WTC11 (cell line): ENCODE measurements at regions not wholly inside any gene's neighbourhood (a gene's known extent, or its start where the extent isn't known, plus 50 kb on each side); places are given as distances from the start of the nearest gene placed in this dataset.
"Not testable (repeated sequence)": the region's sequence is repeated elsewhere in the genome, so short reads cannot be mapped to it uniquely, and the experiment has no call there.

ENCODE experiments used
- ATAC-seq: fragments of 200-7000 bp; cut with Tn5 transposase; 2 replicates; pipeline ENCODE4 v1.10.0; 2021; ENCODE audit warnings: mild to moderate bottlenecking, moderate library complexity
- CTCF ChIA-PET: fragments of 300-600 bp; sonication (Branson Sonifier 250); formaldehyde crosslinking; loops from one replicate; lab custom pipeline; 2021; ENCODE audit warnings: antibody characterized with exemption; lab: Charles Lee
- POLR2A ChIA-PET: fragments of 350-600 bp; sonication (Branson Sonifier 250); formaldehyde crosslinking; loops from one replicate; lab custom pipeline; 2021; ENCODE audit warnings: antibody characterized with exemption; lab: Charles Lee
- DNase-seq: peaks from one replicate; pipeline ENCODE4 v3.0.0; 2021; ENCODE audit warnings: low spot score
- H3K27ac Mint-ChIP-seq: 2 replicates; pipeline ENCODE4 v1.8.0; 2021; ENCODE audit warnings: mixed read lengths
- H3K27me3 Mint-ChIP-seq: 2 replicates; pipeline ENCODE4 v1.8.0; 2021; ENCODE audit warnings: low read depth, mild to moderate bottlenecking, moderate library complexity, mixed read lengths
- H3K36me3 Mint-ChIP-seq: 2 replicates; pipeline ENCODE4 v1.8.0; 2021; ENCODE audit warnings: mixed read lengths
- H3K4me1 Mint-ChIP-seq: 2 replicates; pipeline ENCODE4 v1.8.0; 2022; ENCODE audit warnings: mixed read lengths
- H3K4me3 Mint-ChIP-seq: 2 replicates; pipeline ENCODE4 v1.8.0; 2021; ENCODE audit warnings: mild to moderate bottlenecking, moderate library complexity, mixed read lengths
- H3K9me3 Mint-ChIP-seq: 2 replicates; pipeline ENCODE4 v1.8.0; 2021; ENCODE audit warnings: mixed read lengths
- AFF4 ChIP-seq: sonication (generic); formaldehyde crosslinking; IDR thresholded peaks from 2 replicates; pipeline ENCODE4 v1.8.1; 2023; ENCODE audit warnings: mild to moderate bottlenecking, missing genetic modification reagents, borderline replicate concordance
- HMGXB4 ChIP-seq: sonication (generic); formaldehyde crosslinking; IDR thresholded peaks from 2 replicates; pipeline ENCODE4 v1.8.1; 2023; ENCODE audit warnings: mild to moderate bottlenecking, moderate library complexity, missing genetic modification reagents
- IRF2 ChIP-seq: sonication (generic); formaldehyde crosslinking; IDR thresholded peaks from 2 replicates; pipeline ENCODE4 v1.8.0; 2022; ENCODE audit warnings: low read depth, missing genetic modification reagents, borderline replicate concordance
- PRDM15 ChIP-seq: sonication (generic); formaldehyde crosslinking; IDR thresholded peaks from 2 replicates; pipeline ENCODE4 v1.8.0; 2022; ENCODE audit warnings: missing genetic modification reagents
- PRRX2 ChIP-seq: fragments of 250-450 bp; sonication (Bioruptor Pico); IDR thresholded peaks from 2 replicates; pipeline ENCODE4 v1.8.0; 2021; ENCODE audit warnings: mild to moderate bottlenecking
- RELA ChIP-seq: sonication (generic); formaldehyde crosslinking; IDR thresholded peaks from 2 replicates; pipeline ENCODE4 v1.8.1; 2022; ENCODE audit warnings: missing genetic modification reagents, mild to moderate bottlenecking, borderline replicate concordance
- SMAD4 ChIP-seq: sonication (generic); formaldehyde crosslinking; IDR thresholded peaks from 2 replicates; pipeline ENCODE4 v1.8.0; 2022; ENCODE audit warnings: mild to moderate bottlenecking, missing genetic modification reagents
- TCF7 ChIP-seq: sonication (generic); formaldehyde crosslinking; IDR thresholded peaks from 2 replicates; pipeline ENCODE4 v1.8.0; 2022; ENCODE audit warnings: mild to moderate bottlenecking, low read depth, missing genetic modification reagents, moderate library complexity
- TP53 ChIP-seq: sonication (generic); formaldehyde crosslinking; IDR thresholded peaks from 2 replicates; pipeline ENCODE4 v1.8.1; 2023; ENCODE audit warnings: mild to moderate bottlenecking, missing genetic modification reagents
- ZBTB21 ChIP-seq: sonication (generic); formaldehyde crosslinking; IDR thresholded peaks from 2 replicates; pipeline ENCODE4 v1.8.1; 2023; ENCODE audit warnings: mild to moderate bottlenecking, missing genetic modification reagents, borderline replicate concordance
- ZMAT4 ChIP-seq: fragments of 250-450 bp; sonication (Bioruptor Pico); IDR thresholded peaks from 2 replicates; pipeline ENCODE4 v1.9.0; 2021; ENCODE audit warnings: mild to moderate bottlenecking
- ZNF138 ChIP-seq: sonication (generic); formaldehyde crosslinking; conservative IDR thresholded peaks from 2 replicates; pipeline ENCODE4 v1.8.1; 2022; ENCODE audit warnings: mild to moderate bottlenecking, moderate library complexity, missing genetic modification reagents
- ZNF532 ChIP-seq: fragments of 250-450 bp; sonication (Bioruptor Pico); IDR thresholded peaks from 2 replicates; pipeline ENCODE4 v1.9.0; 2021; ENCODE audit warnings: mild to moderate bottlenecking, borderline replicate concordance
- ZSCAN18 ChIP-seq: fragments of 250-450 bp; sonication (Bioruptor Pico); IDR thresholded peaks from 2 replicates; pipeline ENCODE4 v2.1.2; 2022; ENCODE audit warnings: mild to moderate bottlenecking, moderate library complexity

GRCh38 chr10:11667756-11668155 lies 56.3 kb upstream of the USP6NL start:
- Mint-ChIP-seq H3K36me3 (no peaks in the 10 kb centered on the region), H3K9me3 (peaks cover 5% of the 10 kb centered on the region), H3K4me1 (peaks cover under 1% of the 10 kb centered on the region; the same call in 1 of the 2 replicates), H3K4me3 (no peak overlapping the region), H3K27ac (no peak overlapping the region), H3K27me3 (no peaks in the 10 kb centered on the region)
- DNase-seq (no peak), ATAC-seq (no peak)
- ChIA-PET POLR2A (no interaction called here), CTCF (no interaction called here)
- TF ChIP-seq PRDM15 (CRISPR knock-in tag) = no peak
- no peak for TF ChIP-seq AFF4 (CRISPR knock-in tag)
- no peak for TF ChIP-seq ZNF138
- TF ChIP-seq ZMAT4 (CRISPR knock-in tag) = no peak
- no peak for TF ChIP-seq TP53 (CRISPR knock-in tag)
- no peak for TF ChIP-seq IRF2 (CRISPR knock-in tag)
- TF ChIP-seq PRRX2 (CRISPR knock-in tag) = no peak
- no peak for TF ChIP-seq TCF7 (CRISPR knock-in tag)

GRCh38 chr10:11663763-11664555 lies 52.5 kb upstream of the USP6NL start:
- TF ChIP-seq ZSCAN18 (CRISPR knock-in tag) = no peak
- no peak for TF ChIP-seq SMAD4 (CRISPR knock-in tag)
- no peak for TF ChIP-seq RELA
- TF ChIP-seq HMGXB4 (CRISPR knock-in tag) = no peak
- TF ChIP-seq ZNF532 (CRISPR knock-in tag) = no peak
- TF ChIP-seq ZBTB21 (CRISPR knock-in tag) = no peak
- H3K4me3 Mint-ChIP-seq = no peak overlapping the region
- ATAC-seq (no peak), DNase-seq (no peak)
- peaks cover 3% of the 10 kb centered on the region; the same call in 1 of the 2 replicates for H3K4me1 Mint-ChIP-seq
- ChIA-PET CTCF (no interaction called here), POLR2A (no interaction called here)
- H3K9me3 Mint-ChIP-seq = peaks cover 5% of the 10 kb centered on the region
- no peaks in the 10 kb centered on the region for H3K27me3 Mint-ChIP-seq
- H3K36me3 Mint-ChIP-seq = no peaks in the 10 kb centered on the region
- H3K27ac Mint-ChIP-seq = no peak overlapping the region

GRCh38 chr10:11663126-11663515 lies 51.7 kb upstream of the USP6NL start:
- CTCF ChIA-PET = interaction anchor here (0.6 to 1.3 kb wide), 2 partner anchors 37 to 133 kb away, joined by 3 to 4 read pairs; no protein-coding TSS in a partner anchor
- H3K4me1 Mint-ChIP-seq, H3K36me3 Mint-ChIP-seq, H3K9me3 Mint-ChIP-seq, DNase-seq, ATAC-seq, H3K4me3 Mint-ChIP-seq, H3K27me3 Mint-ChIP-seq, H3K27ac Mint-ChIP-seq: not testable (repeated sequence)
- POLR2A ChIA-PET = interaction anchor here (0.6 kb wide), 1 partner anchor 65 kb away, joined by 3 read pairs; no protein-coding TSS in a partner anchor
